A673 (cell line): ENCODE measurements at regions not wholly inside any gene's neighbourhood (a gene's known extent, or its start where the extent isn't known, plus 50 kb on each side); places are given as distances from the start of the nearest gene placed in this dataset.

Experiments used
- CTCF ChIP-seq: fragments of 300-800, 200-600 bp; sonication (generic); conservative IDR thresholded peaks from 2 replicates; pipeline ENCODE4 v1.5.1; 2017; ENCODE audit warnings: low read depth, mild to moderate bottlenecking, antibody characterized with exemption, low read length, moderate library complexity, mixed read lengths
- EZH2 ChIP-seq: fragments of 200-600 bp; sonication (generic); IDR thresholded peaks from 2 replicates; pipeline ENCODE4 v1.6.1; 2017; ENCODE audit warnings: borderline replicate concordance, low read depth, mild to moderate bottlenecking, mixed read lengths, antibody characterized with exemption, low read length; ENCODE audit not compliant: poor library complexity, severe bottlenecking

DNA sequence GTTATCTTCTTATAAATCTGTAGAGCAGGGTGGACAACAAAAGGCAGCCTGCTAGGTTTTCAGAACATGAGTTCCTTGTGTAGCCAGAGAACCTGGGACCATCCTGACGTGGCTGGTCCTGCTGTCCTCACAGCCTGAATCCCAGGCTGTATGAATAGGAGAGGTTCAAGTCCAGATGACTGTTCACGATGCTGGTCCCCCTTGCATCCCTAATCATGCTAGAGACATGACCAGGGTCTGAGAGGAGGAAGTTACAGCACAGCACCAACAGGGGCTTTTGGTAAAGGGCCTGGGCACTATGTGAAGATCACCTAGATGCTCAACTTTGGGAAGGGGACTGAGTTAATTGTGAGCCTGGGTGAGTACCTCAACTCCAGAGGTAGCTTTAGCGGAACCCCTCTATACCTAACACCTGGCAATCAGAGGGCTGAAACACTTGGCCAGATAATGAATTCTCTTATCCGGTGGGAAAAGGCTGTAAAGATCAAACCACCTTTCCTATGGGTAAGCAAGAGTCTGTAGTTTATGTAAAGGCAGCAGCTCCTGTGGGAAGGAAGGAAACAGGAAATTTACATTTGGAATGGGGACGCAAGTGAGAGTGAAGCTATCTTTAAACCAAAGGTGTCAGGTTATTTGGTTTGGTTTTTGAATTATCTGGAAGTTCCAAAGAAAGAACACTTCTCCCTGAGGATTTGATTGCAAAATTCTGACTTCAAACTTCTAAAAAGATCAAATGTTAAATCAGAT lies 112.8 kb downstream of the DAD1 start:
- TF ChIP-seq CTCF (no peak), EZH2 (no peak)
